GM21786 (cell line): ENCODE measurements at regions not wholly inside any gene's neighbourhood (a gene's known extent, or its start where the extent isn't known, plus 50 kb on each side); places are given as distances from the start of the nearest gene placed in this dataset.

Experiments
- ATAC-seq: cut with Tn5 transposase; IDR thresholded peaks from one replicate; pipeline ENCODE4 v1.9.1; 2021; ENCODE audit not compliant: unreplicated experiment

GRCh38 chr11:25317216-25317615 is 820.4 kb downstream of the LUZP2 start:
- no peak for ATAC-seq

GRCh38 chr11:25319127-25319526 is 822.3 kb downstream of the LUZP2 start:
- ATAC-seq, result no peak

- ATAC-seq, result no peak
Observed at GRCh38 chr11:25327656-25328055, 830.8 kb downstream of the LUZP2 start.

- no peak for ATAC-seq
Observed at GRCh38 chr11:25339281-25339680, 842.4 kb downstream of the LUZP2 start.

- ATAC-seq, result no peak
Observed at GRCh38 chr11:25349537-25349936, 852.7 kb downstream of the LUZP2 start.

- no peak for ATAC-seq
Observed at GRCh38 chr11:25350899-25351803, 854.3 kb downstream of the LUZP2 start.

- ATAC-seq, result no peak
Observed at GRCh38 chr11:25357133-25357532, 860.3 kb downstream of the LUZP2 start.

- ATAC-seq, result no peak
Observed at GRCh38 chr11:25377466-25377865, 880.6 kb downstream of the LUZP2 start.

- ATAC-seq, result no peak
Observed at GRCh38 chr11:25396847-25397246, 900.0 kb downstream of the LUZP2 start.

GRCh38 chr11:25408146-25408545 is 911.3 kb downstream of the LUZP2 start:
- ATAC-seq, result no peak

GRCh38 chr11:25415793-25416192 is 916.1 kb upstream of the ANO3 start:
- ATAC-seq, result no peak

GRCh38 chr11:25423436-25424199 is 908.3 kb upstream of the ANO3 start:
- ATAC-seq, result no peak

GRCh38 chr11:25432376-25432775 is 899.6 kb upstream of the ANO3 start:
- ATAC-seq, result no peak

GRCh38 chr11:25435197-25435596 is 896.7 kb upstream of the ANO3 start:
- no peak for ATAC-seq

GRCh38 chr11:25436326-25436725 is 895.6 kb upstream of the ANO3 start:
- no peak for ATAC-seq

GRCh38 chr11:25441421-25441820 is 890.5 kb upstream of the ANO3 start:
- ATAC-seq, result no peak

- ATAC-seq, result no peak
Observed at GRCh38 chr11:25449091-25449490, 882.8 kb upstream of the ANO3 start.

- no peak for ATAC-seq
Observed at GRCh38 chr11:25453471-25453870, 878.5 kb upstream of the ANO3 start.

- no peak for ATAC-seq
Observed at GRCh38 chr11:25456211-25456610, 875.7 kb upstream of the ANO3 start.

- ATAC-seq, result no peak
Observed at GRCh38 chr11:25483915-25484635, 847.9 kb upstream of the ANO3 start.

- no peak for ATAC-seq
Observed at GRCh38 chr11:25485315-25485714, 846.6 kb upstream of the ANO3 start.
